AG04450 (cell line): ENCODE measurements at regions not wholly inside any gene's neighbourhood (a gene's known extent, or its start where the extent isn't known, plus 50 kb on each side); places are given as distances from the start of the nearest gene placed in this dataset.

ENCODE experiments used
- CTCF ChIA-PET: fragments of 300-600, 350-600 bp; formaldehyde crosslinking; extraction: SDS; loops from one replicate; lab custom pipeline; 2022; ENCODE audit warnings: antibody characterized with exemption, inconsistent platforms; lab: Charles Lee
- POLR2A ChIA-PET: fragments of 350-600 bp; formaldehyde crosslinking; extraction: SDS; loops from one replicate; lab custom pipeline; 2021; ENCODE audit warnings: antibody characterized with exemption, inconsistent platforms; lab: Yijun Ruan, JAX
- DNase-seq: peaks from one replicate; pipeline ENCODE4 v3.0.0-alpha.2; 2011; ENCODE audit warnings: low read depth, low spot score
- H3K27ac ChIP-seq: one replicate; pipeline ENCODE4 v1.5.1; 2012; ENCODE audit warnings: low read depth, low read length, control low read depth
- H3K27me3 ChIP-seq: one replicate; pipeline ENCODE4 v1.6.0; 2012; ENCODE audit warnings: low read length; ENCODE audit not compliant: control insufficient read depth, insufficient read depth
- H3K4me3 ChIP-seq: 2 replicates; pipeline ENCODE4 v1.5.1; 2011; ENCODE audit warnings: mild to moderate bottlenecking, low read depth, low read length, control low read depth
- H3K9me3 ChIP-seq: 2 replicates; pipeline ENCODE4 v1.5.1; 2012; ENCODE audit warnings: low read length; ENCODE audit not compliant: control insufficient read depth, insufficient read depth
- CTCF ChIP-seq: IDR thresholded peaks from 2 replicates; pipeline ENCODE4 v1.5.1; 2011; ENCODE audit warnings: low read depth, low read length, control low read depth, inconsistent platforms

DNA sequence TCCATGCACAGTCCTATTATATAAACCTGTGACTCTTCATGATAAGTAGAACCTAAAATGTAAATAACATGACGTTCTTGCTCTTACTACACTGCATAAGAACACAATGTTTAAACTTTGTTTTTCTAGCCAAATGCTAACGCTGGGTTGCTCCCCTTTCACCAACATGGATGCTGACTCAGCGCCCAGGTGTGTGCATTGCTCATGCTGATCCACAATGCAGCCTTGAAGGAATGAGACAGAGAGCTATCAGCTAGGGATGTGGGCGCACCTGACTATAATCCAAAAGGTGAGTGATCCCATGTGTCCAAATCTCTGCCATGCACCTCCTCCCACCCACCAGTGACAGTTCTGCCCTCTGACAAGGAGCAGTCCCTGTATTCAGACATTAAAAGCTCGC lies 235.0 kb downstream of the IRS1 start:
- H3K27me3 ChIP-seq, result no peaks in the 10 kb centered on the region
- H3K9me3 ChIP-seq, result no peaks in the 10 kb centered on the region
- POLR2A ChIA-PET, result no interaction called here
- CTCF ChIA-PET, result interaction anchor here (0.6 kb wide), 1 partner anchor 905 kb away, joined by 7 read pairs; no protein-coding TSS in a partner anchor
- no peak for DNase-seq
- no peak overlapping the region for H3K27ac ChIP-seq
- H3K4me3 ChIP-seq, result no peak overlapping the region
- no peak for TF ChIP-seq CTCF

DNA sequence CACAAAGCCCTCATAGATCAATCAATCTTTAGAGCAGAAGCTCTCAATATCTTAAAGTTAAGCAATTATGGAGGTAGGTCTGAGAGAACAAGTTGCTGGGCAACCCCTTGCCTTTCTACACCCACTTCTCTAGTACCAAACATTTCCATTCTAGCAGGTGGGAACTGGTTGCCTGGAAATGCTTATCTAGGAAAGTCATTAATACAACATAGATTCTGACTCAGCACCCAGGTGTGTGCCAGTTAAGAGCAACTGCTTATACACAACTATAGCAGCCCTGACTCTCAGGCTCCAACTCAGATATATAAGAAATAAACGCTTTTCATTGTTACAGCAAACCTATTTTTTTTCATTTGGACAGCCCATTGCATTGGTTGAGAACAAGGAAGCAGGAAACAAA lies 237.7 kb downstream of the IRS1 start:
- ChIA-PET CTCF (no interaction called here), POLR2A (no interaction called here)
- Histone ChIP-seq H3K4me3 (no peak overlapping the region), H3K27me3 (no peaks in the 10 kb centered on the region), H3K9me3 (no peaks in the 10 kb centered on the region), H3K27ac (no peak overlapping the region)
- no peak for DNase-seq
- TF ChIP-seq CTCF, result no peak

- no peak for DNase-seq
- no peaks in the 10 kb centered on the region for H3K9me3 ChIP-seq
- no peaks in the 10 kb centered on the region for H3K27me3 ChIP-seq
- no peak overlapping the region for H3K27ac ChIP-seq
- TF ChIP-seq CTCF, result no peak
- ChIA-PET POLR2A (interaction anchor here (0.5 kb wide), 1 partner anchor 53 kb away, joined by 3 read pairs; no protein-coding TSS in a partner anchor), CTCF (interaction anchor here (0.5 kb wide), 1 partner anchor 189 kb away, joined by 10 read pairs; no protein-coding TSS in a partner anchor)
- no peak overlapping the region for H3K4me3 ChIP-seq
These were observed 239.3 kb downstream of the IRS1 start for GRCh38 chr2:226560325-226560724.

DNA sequence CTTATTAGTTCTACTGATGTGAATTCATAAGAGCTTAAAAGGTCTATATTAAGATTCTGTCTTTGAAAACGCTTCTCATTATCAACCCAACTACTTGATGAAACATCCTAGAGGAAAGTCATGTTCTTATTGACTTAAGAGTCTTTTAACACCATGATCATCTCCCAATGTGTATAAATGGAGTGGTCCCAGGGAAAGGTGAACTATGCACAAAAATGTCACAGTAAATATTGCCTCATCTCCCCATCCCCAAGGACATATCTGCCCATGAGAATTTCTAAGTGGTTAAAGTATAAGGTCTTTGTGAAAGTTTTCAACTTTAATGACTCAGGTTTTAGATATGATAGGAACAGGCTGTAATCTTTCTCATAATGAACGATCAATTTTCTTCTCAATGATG lies 240.1 kb downstream of the IRS1 start:
- POLR2A ChIA-PET, result no interaction called here
- CTCF ChIA-PET, result no interaction called here
- no peak overlapping the region for H3K4me3 ChIP-seq
- H3K9me3 ChIP-seq, result no peaks in the 10 kb centered on the region
- DNase-seq, result no peak
- no peak overlapping the region for H3K27ac ChIP-seq
- no peaks in the 10 kb centered on the region for H3K27me3 ChIP-seq
- no peak for TF ChIP-seq CTCF

DNA sequence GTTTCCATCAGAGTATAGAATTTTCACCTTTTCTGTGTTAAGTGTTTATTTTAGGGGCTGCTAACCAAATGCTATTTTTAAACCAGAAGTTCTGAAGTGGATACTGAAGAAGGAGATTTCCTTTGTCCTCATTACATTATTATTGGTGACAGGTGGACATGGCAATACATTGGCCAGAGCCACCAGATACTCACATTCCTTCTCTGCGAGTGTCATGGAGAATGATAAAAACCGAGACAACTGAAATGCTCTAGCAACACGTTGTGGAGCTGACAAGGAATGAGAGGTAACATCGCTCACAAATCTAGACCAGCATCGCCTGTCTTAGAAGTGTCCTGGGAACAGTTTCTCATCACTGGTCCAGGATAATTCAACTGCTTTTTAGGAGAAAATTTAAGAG lies 241.2 kb downstream of the IRS1 start:
- no peak for DNase-seq
- H3K27me3 ChIP-seq, result no peaks in the 10 kb centered on the region
- H3K27ac ChIP-seq, result no peak overlapping the region
- no peak for TF ChIP-seq CTCF
- ChIA-PET POLR2A (no interaction called here), CTCF (no interaction called here)
- no peaks in the 10 kb centered on the region for H3K9me3 ChIP-seq
- no peak overlapping the region for H3K4me3 ChIP-seq
